Gastrocnemius medialis (tissue), 4 donors: ENCODE measurements at regions not wholly inside any gene's neighbourhood (a gene's known extent, or its start where the extent isn't known, plus 50 kb on each side); places are given as distances from the start of the nearest gene placed in this dataset.
"Not testable (repeated sequence)": the region's sequence is repeated elsewhere in the genome, so short reads cannot be mapped to it uniquely, and the experiment has no call there.

ENCODE experiments used
- ATAC-seq, 2 donors: fragments of 150-250 bp; one replicate each; pipeline ENCODE4 v1.9.1; 2016
- DNase-seq, 2 donors: peaks; one replicate each; pipeline ENCODE4 v3.0.0-alpha.2; 2019
- H3K27ac ChIP-seq, 4 donors: fragments of 200-600 bp; sonication (generic); 1 replicate in 1 of 4; 2 replicates in 3 of 4; pipeline ENCODE4 v1.5.1; 2016 to 2018; ENCODE audit warnings: mild to moderate bottlenecking in 2 of 4, moderate library complexity in 1 of 4
- H3K27me3 ChIP-seq, 3 donors: fragments of 200-600 bp; sonication (generic) in 2 of 3; 1 replicate in 1 of 3; 2 replicates in 2 of 3; pipeline versions ENCODE4 v1.5.1 to v1.6.0; 2016 to 2019; ENCODE audit warnings: mild to moderate bottlenecking in 1 of 3, moderate library complexity in 1 of 3
- H3K36me3 ChIP-seq, 2 donors: fragments of 200-600 bp; sonication (generic) in 1 of 2; one replicate each; pipeline ENCODE4 v1.5.1; 2017 to 2018
- H3K4me1 ChIP-seq, 2 donors: fragments of 200-600 bp; sonication (generic) in 1 of 2; one replicate each; pipeline ENCODE4 v1.5.1; 2016 to 2017; ENCODE audit warnings: mild to moderate bottlenecking in 2 of 2
- H3K4me3 ChIP-seq, 4 donors: fragments of 200-600 bp; sonication (generic) in 3 of 4; 1 replicate in 1 of 4; 2 replicates in 3 of 4; pipeline ENCODE4 v1.5.1; 2016 to 2019; ENCODE audit warnings: mild to moderate bottlenecking in 2 of 4
- H3K9me3 ChIP-seq, 3 donors: fragments of 200-600 bp; sonication (generic) in 2 of 3; 1 replicate in 1 of 3; 2 replicates in 2 of 3; pipeline ENCODE4 v1.5.1; 2016 to 2019
- CTCF ChIP-seq, 5 experiments: fragments of 450-650 bp in 3 of 5; fragments of 200-600 bp in 2 of 5; sonication (generic) in 2 of 5; IDR thresholded peaks in 4 of 5; conservative IDR thresholded peaks in 1 of 5; 1 replicate in 4 of 5; 2 replicates in 1 of 5; pipeline ENCODE4 v1.5.1; 2016 to 2019; ENCODE audit warnings: antibody characterized with exemption in 5 of 5, mild to moderate bottlenecking in 3 of 5, moderate library complexity in 3 of 5
- POLR2A ChIP-seq, 2 donors: fragments of 450-650 bp; IDR thresholded peaks; one replicate each; pipeline ENCODE4 v1.6.1; 2017; ENCODE audit warnings: antibody characterized with exemption in 2 of 2, mild to moderate bottlenecking in 2 of 2, moderate library complexity in 2 of 2
- in situ Hi-C, 4 donors: fragments of 200-750 bp; cut with MboI; loops; one replicate each; pipeline versions ENCODE4 v1.15.0 to v1.8.0; 2017; ENCODE audit warnings: low sequenced_read_pairs in 4 of 4
- intact Hi-C: fragments of 100-400 bp; cut with DNase I; formaldehyde crosslinking; loops from one replicate; pipeline ENCODE4 v1.15.1; 2023; ENCODE audit warnings: low total_unique reads

GRCh38 chr6:12544821-12545565 lies 171.6 kb upstream of the PHACTR1 start:
- intact Hi-C loops (no loop called here), in situ Hi-C loops (no loop called here)
- Histone ChIP-seq H3K36me3 (no peaks in the 10 kb centered on the region), H3K27me3 (no peaks in the 10 kb centered on the region), H3K9me3 (no peaks in the 10 kb centered on the region), H3K4me3 (no peak overlapping the region), H3K4me1 (no peaks in the 10 kb centered on the region), H3K27ac (no peak overlapping the region)
- DNase-seq (no peak), ATAC-seq (no peak)
- TF ChIP-seq CTCF (IDR thresholded peaks at IDR 0.05 in 4 of 5, conservative IDR thresholded peaks at IDR 0.05 in 1 of 5) = no peak
- no peak for TF ChIP-seq POLR2A (IDR thresholded peaks at IDR 0.05)

- no peak for DNase-seq
- H3K4me3 ChIP-seq = no peak overlapping the region
- H3K9me3 ChIP-seq = no peaks in the 10 kb centered on the region
- H3K27ac ChIP-seq = no peak overlapping the region
- intact Hi-C loops (no loop called here), in situ Hi-C loops (no loop called here)
- no peak for ATAC-seq
- TF ChIP-seq CTCF (IDR thresholded peaks at IDR 0.05 in 4 of 5, conservative IDR thresholded peaks at IDR 0.05 in 1 of 5) (no peak), POLR2A (IDR thresholded peaks at IDR 0.05) (no peak)
- no peaks in the 10 kb centered on the region for H3K4me1 ChIP-seq
- no peaks in the 10 kb centered on the region for H3K27me3 ChIP-seq
- no peaks in the 10 kb centered on the region for H3K36me3 ChIP-seq
These were observed 170.8 kb upstream of the PHACTR1 start for GRCh38 chr6:12545619-12546409.

- intact Hi-C loops = no loop called here
- no peak for DNase-seq
- no peak for TF ChIP-seq CTCF (IDR thresholded peaks at IDR 0.05 in 4 of 5, conservative IDR thresholded peaks at IDR 0.05 in 1 of 5)
These were observed 170.1 kb upstream of the PHACTR1 start for GRCh38 chr6:12546410-12547002.

GRCh38 chr6:12548526-12548925 lies 168.0 kb upstream of the PHACTR1 start:
- Histone ChIP-seq H3K27me3 (no peaks in the 10 kb centered on the region), H3K4me3 (no peak overlapping the region), H3K4me1 (no peaks in the 10 kb centered on the region), H3K36me3 (no peaks in the 10 kb centered on the region), H3K27ac (no peak overlapping the region), H3K9me3 (no peaks in the 10 kb centered on the region)
- no peak for TF ChIP-seq POLR2A (IDR thresholded peaks at IDR 0.05)
- in situ Hi-C loops (no loop called here), intact Hi-C loops (no loop called here)
- DNase-seq (no peak), ATAC-seq (no peak)

More at GRCh38 chr6:12546410-12547002, 170.1 kb upstream of the PHACTR1 start:
- no peaks in the 10 kb centered on the region for H3K9me3 ChIP-seq
- H3K27me3 ChIP-seq = no peaks in the 10 kb centered on the region
- H3K4me3 ChIP-seq = no peak overlapping the region
- in situ Hi-C loops = no loop called here
- no peaks in the 10 kb centered on the region for H3K36me3 ChIP-seq
- H3K27ac ChIP-seq = no peak overlapping the region
- ATAC-seq = peak in 1 of 2 donors; percentile 30
- no peaks in the 10 kb centered on the region for H3K4me1 ChIP-seq

GRCh38 chr6:12549445-12549844 lies 167.1 kb upstream of the PHACTR1 start:
- H3K4me1 ChIP-seq, H3K27ac ChIP-seq, H3K9me3 ChIP-seq, H3K27me3 ChIP-seq, DNase-seq, in situ Hi-C loops, ATAC-seq, intact Hi-C loops, H3K36me3 ChIP-seq, H3K4me3 ChIP-seq: not testable (repeated sequence)

GRCh38 chr6:12554820-12555219 lies 161.7 kb upstream of the PHACTR1 start:
- not testable (repeated sequence) for H3K9me3 ChIP-seq

More at GRCh38 chr6:12554820-12555219, 161.7 kb upstream of the PHACTR1 start:
- H3K4me3 ChIP-seq, H3K27ac ChIP-seq, DNase-seq, H3K36me3 ChIP-seq, intact Hi-C loops, H3K4me1 ChIP-seq, in situ Hi-C loops, ATAC-seq, H3K27me3 ChIP-seq: not testable (repeated sequence)
